ENCODE measurements at regions not wholly inside any gene's neighbourhood (a gene's known extent, or its start where the extent isn't known, plus 50 kb on each side); places are given as distances from the start of the nearest gene placed in this dataset.

DNA sequence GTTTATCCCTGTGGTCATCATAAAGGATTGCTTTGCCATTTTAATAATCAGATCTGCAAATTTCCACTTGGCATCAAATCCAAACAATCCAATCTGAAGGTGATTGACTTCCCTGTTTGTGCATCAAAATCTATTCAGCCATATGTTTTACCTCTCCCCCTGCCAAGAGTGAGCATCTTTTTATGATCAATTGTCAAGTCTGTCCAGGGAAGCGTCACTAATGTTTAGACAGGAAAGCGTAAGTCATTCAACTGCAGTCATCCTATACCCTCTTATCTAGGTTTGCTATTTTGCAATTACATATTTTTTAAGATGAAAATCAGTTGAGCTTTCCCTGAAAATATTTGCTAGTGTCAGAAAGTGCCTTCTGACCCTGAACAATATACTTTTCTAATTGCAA, 1224.1 kb upstream of the SEL1L start:
- TF ChIP-seq, protein P1, sequence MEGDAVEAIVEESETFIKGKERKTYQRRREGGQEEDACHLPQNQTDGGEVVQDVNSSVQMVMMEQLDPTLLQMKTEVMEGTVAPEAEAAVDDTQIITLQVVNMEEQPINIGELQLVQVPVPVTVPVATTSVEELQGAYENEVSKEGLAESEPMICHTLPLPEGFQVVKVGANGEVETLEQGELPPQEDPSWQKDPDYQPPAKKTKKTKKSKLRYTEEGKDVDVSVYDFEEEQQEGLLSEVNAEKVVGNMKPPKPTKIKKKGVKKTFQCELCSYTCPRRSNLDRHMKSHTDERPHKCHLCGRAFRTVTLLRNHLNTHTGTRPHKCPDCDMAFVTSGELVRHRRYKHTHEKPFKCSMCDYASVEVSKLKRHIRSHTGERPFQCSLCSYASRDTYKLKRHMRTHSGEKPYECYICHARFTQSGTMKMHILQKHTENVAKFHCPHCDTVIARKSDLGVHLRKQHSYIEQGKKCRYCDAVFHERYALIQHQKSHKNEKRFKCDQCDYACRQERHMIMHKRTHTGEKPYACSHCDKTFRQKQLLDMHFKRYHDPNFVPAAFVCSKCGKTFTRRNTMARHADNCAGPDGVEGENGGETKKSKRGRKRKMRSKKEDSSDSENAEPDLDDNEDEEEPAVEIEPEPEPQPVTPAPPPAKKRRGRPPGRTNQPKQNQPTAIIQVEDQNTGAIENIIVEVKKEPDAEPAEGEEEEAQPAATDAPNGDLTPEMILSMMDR (IDR thresholded peaks at IDR 0.05; ENCODE audit: poor library complexity) = no peak
- TF ChIP-seq EZH2 (IDR thresholded peaks at IDR 0.05; ENCODE audit: borderline replicate concordance) = no peak
